ENCODE measurements at regions not wholly inside any gene's neighbourhood (a gene's known extent, or its start where the extent isn't known, plus 50 kb on each side); places are given as distances from the start of the nearest gene placed in this dataset.

DNA sequence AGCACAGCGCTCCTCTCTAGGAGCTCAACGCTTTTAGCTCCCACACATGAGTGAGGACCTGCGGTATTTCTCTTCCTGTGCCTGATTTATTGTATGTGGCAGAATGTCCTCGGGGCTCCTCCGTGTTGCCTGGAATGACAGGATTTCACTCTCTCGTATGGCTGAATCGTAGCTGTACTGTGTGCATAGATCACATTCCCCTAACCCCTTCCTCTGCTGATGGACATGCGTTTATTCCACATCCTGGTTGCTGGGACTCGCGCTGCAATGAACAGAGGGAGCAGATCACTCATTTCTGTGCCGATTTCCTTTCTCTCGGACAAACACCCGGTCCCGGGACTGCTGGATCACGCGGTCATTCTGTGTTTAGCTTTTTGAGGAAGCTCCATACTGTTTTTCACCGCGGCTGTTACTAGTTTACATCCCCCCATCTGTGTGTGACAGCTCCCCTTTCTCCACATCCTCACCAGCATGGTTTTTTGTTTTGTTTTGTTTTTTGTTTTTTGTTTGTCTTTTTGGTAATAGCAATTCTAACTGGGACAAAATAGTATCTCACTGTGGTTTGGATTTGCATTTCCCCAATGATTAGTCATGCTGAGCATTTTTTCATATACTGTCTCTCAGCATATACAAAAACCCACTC, 76.3 kb downstream of the FOXL3 start:
- FAIRE-seq (no peak), DNase-seq (no peak)
- Histone ChIP-seq H3K27me3 (ENCODE audit: control insufficient read depth in 3 of 3, insufficient read depth in 3 of 3, low read length in 3 of 3) (no peaks in the 10 kb centered on the region), H3K9me3 (ENCODE audit: control insufficient read depth in 2 of 2, insufficient read depth in 1 of 2, low read depth in 1 of 2, low read length in 1 of 2) (peaks cover 0 to 5% of the 10 kb centered on the region in 2 donors), H3K27ac (ENCODE audit: low read depth in 1 of 3, low read length in 2 of 3) (no peak overlapping the region), H3K36me3 (ENCODE audit: control insufficient read depth in 3 of 3, insufficient read depth in 2 of 3, low read depth in 1 of 3, low read length in 3 of 3) (peaks cover 0 to 7% (median 0%) of the 10 kb centered on the region in 3 donors), H3K4me3 (ENCODE audit: low read depth in 1 of 3, low read length in 3 of 3) (no peak overlapping the region), H3K4me1 (ENCODE audit: control insufficient read depth in 3 of 3, insufficient read depth in 2 of 3, low read depth in 1 of 3, low read length in 2 of 3) (peaks cover 0 to 38% (median under 1%) of the 10 kb centered on the region in 3 donors)
- 35 to 79% (median 56%) methylated on average over 18 of the region's 18 CpGs for WGBS, 3 donors

GRCh38 chr7:367351-367901, 77.5 kb downstream of the FOXL3 start:
- FAIRE-seq (no peak), DNase-seq (no peak)
- 89 to 96% (median 92%) methylated on average over 9 of the region's 9 CpGs for WGBS, 3 donors

GRCh38 chr7:368651-369475, 78.9 kb downstream of the FOXL3 start:
- Histone ChIP-seq H3K27ac (ENCODE audit: low read depth in 1 of 3, low read length in 2 of 3) (peak overlapping the region in 1 of 3 donors; percentile 92), H3K4me3 (ENCODE audit: low read depth in 1 of 3, low read length in 3 of 3) (peak overlapping the region in 1 of 3 donors; percentile 8), H3K27me3 (ENCODE audit: control insufficient read depth in 3 of 3, insufficient read depth in 3 of 3, low read length in 3 of 3) (no peaks in the 10 kb centered on the region), H3K36me3 (ENCODE audit: control insufficient read depth in 3 of 3, insufficient read depth in 2 of 3, low read depth in 1 of 3, low read length in 3 of 3) (peaks cover 0 to 7% (median 0%) of the 10 kb centered on the region in 3 donors), H3K9me3 (ENCODE audit: control insufficient read depth in 2 of 2, insufficient read depth in 1 of 2, low read depth in 1 of 2, low read length in 1 of 2) (no peaks in the 10 kb centered on the region), H3K4me1 (ENCODE audit: control insufficient read depth in 3 of 3, insufficient read depth in 2 of 3, low read depth in 1 of 3, low read length in 2 of 3) (peaks cover 0 to 54% (median 12%) of the 10 kb centered on the region in 3 donors)
- peak in 1 of 2 donors; percentile 79 for DNase-seq
- WGBS, 3 donors, result 28 to 66% (median 41%) methylated on average over 47 to 51 of the region's 51 CpGs
- no peak for FAIRE-seq

More at GRCh38 chr7:367351-367901, 77.5 kb downstream of the FOXL3 start:
- Histone ChIP-seq H3K36me3 (ENCODE audit: control insufficient read depth in 3 of 3, insufficient read depth in 2 of 3, low read depth in 1 of 3, low read length in 3 of 3) (peaks cover 0 to 7% (median 0%) of the 10 kb centered on the region in 3 donors), H3K4me1 (ENCODE audit: control insufficient read depth in 3 of 3, insufficient read depth in 2 of 3, low read depth in 1 of 3, low read length in 2 of 3) (peaks cover 0 to 43% (median 7%) of the 10 kb centered on the region in 3 donors), H3K9me3 (ENCODE audit: control insufficient read depth in 2 of 2, insufficient read depth in 1 of 2, low read depth in 1 of 2, low read length in 1 of 2) (peaks cover 0 to 5% of the 10 kb centered on the region in 2 donors), H3K27me3 (ENCODE audit: control insufficient read depth in 3 of 3, insufficient read depth in 3 of 3, low read length in 3 of 3) (no peaks in the 10 kb centered on the region), H3K27ac (ENCODE audit: low read depth in 1 of 3, low read length in 2 of 3) (no peak overlapping the region), H3K4me3 (ENCODE audit: low read depth in 1 of 3, low read length in 3 of 3) (no peak overlapping the region)

DNA sequence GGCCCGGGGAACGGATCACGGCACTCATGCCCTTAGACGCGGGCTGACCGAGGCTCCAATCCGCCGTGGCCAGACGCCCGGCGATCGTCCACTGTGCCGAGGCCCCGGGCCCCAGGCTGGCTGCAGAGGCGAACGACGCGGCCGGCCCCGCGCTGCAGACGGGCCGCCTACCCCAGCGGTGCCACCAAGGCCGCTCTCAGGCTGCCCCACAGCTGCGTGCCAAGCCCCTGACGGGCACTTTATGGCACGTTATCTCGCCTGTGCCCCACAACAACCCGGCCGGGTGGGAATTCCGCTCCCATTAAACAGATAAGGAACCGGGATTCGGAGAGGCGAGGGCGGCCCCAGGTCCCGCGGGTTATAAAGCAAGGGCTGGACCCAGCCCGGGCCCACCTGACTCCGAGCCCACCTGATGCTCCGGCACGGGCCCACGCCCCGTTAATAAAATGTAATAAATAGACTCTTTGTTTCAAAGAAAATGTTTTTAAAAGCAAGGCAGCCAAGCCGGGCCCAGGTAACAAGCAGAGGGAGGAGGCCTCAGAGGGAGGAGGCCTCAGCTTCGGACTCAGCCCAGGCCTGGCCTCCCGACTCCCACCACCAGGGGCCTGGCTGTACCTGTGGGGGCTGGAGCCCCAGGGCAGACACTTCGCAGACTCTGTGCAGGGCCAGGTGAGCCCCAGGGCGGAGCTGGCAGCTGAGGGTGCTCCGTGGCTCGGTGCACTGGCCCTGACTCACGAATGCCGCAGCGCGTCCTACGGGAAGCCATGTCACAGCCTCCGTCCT, 79.7 kb downstream of the FOXL3 start:
- peak overlapping the region in 2 of 3 donors; percentile 38 to 92 for H3K27ac ChIP-seq (ENCODE audit: low read depth in 1 of 3, low read length in 2 of 3)
- FAIRE-seq, result no peak
- H3K27me3 ChIP-seq (ENCODE audit: control insufficient read depth in 3 of 3, insufficient read depth in 3 of 3, low read length in 3 of 3), result no peaks in the 10 kb centered on the region
- H3K4me1 ChIP-seq (ENCODE audit: control insufficient read depth in 3 of 3, insufficient read depth in 2 of 3, low read depth in 1 of 3, low read length in 2 of 3), result peaks cover 0 to 62% (median 12%) of the 10 kb centered on the region in 3 donors
- peak overlapping the region in 1 of 3 donors; percentile 21 for H3K4me3 ChIP-seq (ENCODE audit: low read depth in 1 of 3, low read length in 3 of 3)
- peak; percentile 61 to 93 for DNase-seq
- peaks cover 0 to 6% (median 0%) of the 10 kb centered on the region in 3 donors for H3K36me3 ChIP-seq (ENCODE audit: control insufficient read depth in 3 of 3, insufficient read depth in 2 of 3, low read depth in 1 of 3, low read length in 3 of 3)
- no peaks in the 10 kb centered on the region for H3K9me3 ChIP-seq (ENCODE audit: control insufficient read depth in 2 of 2, insufficient read depth in 1 of 2, low read depth in 1 of 2, low read length in 1 of 2)
- WGBS, 3 donors, result 17 to 70% (median 40%) methylated on average over 56 to 57 of the region's 57 CpGs

- Histone ChIP-seq H3K27ac (ENCODE audit: low read depth in 1 of 3, low read length in 2 of 3) (peak overlapping the region in 2 of 3 donors; percentile 38 to 92), H3K27me3 (ENCODE audit: control insufficient read depth in 3 of 3, insufficient read depth in 3 of 3, low read length in 3 of 3) (no peaks in the 10 kb centered on the region), H3K9me3 (ENCODE audit: control insufficient read depth in 2 of 2, insufficient read depth in 1 of 2, low read depth in 1 of 2, low read length in 1 of 2) (no peaks in the 10 kb centered on the region), H3K36me3 (ENCODE audit: control insufficient read depth in 3 of 3, insufficient read depth in 2 of 3, low read depth in 1 of 3, low read length in 3 of 3) (peaks cover 0 to 5% (median 0%) of the 10 kb centered on the region in 3 donors), H3K4me1 (ENCODE audit: control insufficient read depth in 3 of 3, insufficient read depth in 2 of 3, low read depth in 1 of 3, low read length in 2 of 3) (peaks cover 0 to 64% (median 12%) of the 10 kb centered on the region in 3 donors), H3K4me3 (ENCODE audit: low read depth in 1 of 3, low read length in 3 of 3) (peak overlapping the region in 1 of 3 donors; percentile 21)
- no peak for FAIRE-seq
- peak; percentile 74 to 91 for DNase-seq
- 16 to 69% (median 41%) methylated on average over 13 of the region's 13 CpGs for WGBS, 3 donors
These were observed 80.3 kb downstream of the FOXL3 start for GRCh38 chr7:370259-370625.

DNA sequence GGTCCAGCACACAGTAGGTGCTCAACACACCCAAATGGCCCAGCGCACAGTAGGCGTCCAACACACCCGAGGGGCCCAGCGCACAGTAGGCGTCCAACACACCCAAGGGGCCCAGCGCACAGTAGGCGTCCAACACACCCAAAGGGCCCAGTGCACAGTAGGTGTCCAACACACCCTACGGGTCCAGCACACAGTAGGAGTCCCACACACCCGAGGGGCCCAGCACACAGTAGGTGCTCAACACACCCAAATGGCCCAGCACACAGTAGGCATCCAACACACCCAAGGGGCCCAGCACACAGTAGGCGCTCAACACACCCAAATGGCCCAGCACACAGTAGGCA, 80.8 kb downstream of the FOXL3 start:
- H3K27ac ChIP-seq (ENCODE audit: low read depth in 1 of 3, low read length in 2 of 3), result peak overlapping the region in 1 of 3 donors; percentile 92
- H3K36me3 ChIP-seq (ENCODE audit: control insufficient read depth in 3 of 3, insufficient read depth in 2 of 3, low read depth in 1 of 3, low read length in 3 of 3), result peaks cover 0 to 5% (median 0%) of the 10 kb centered on the region in 3 donors
- no peaks in the 10 kb centered on the region for H3K9me3 ChIP-seq (ENCODE audit: control insufficient read depth in 2 of 2, insufficient read depth in 1 of 2, low read depth in 1 of 2, low read length in 1 of 2)
- WGBS, 3 donors, result 44 to 77% (median 58%) methylated on average over 9 to 10 of the region's 10 CpGs
- peaks cover 0 to 64% (median 12%) of the 10 kb centered on the region in 3 donors for H3K4me1 ChIP-seq (ENCODE audit: control insufficient read depth in 3 of 3, insufficient read depth in 2 of 3, low read depth in 1 of 3, low read length in 2 of 3)
- no peaks in the 10 kb centered on the region for H3K27me3 ChIP-seq (ENCODE audit: control insufficient read depth in 3 of 3, insufficient read depth in 3 of 3, low read length in 3 of 3)
- FAIRE-seq (no peak), DNase-seq (no peak)
- no peak overlapping the region for H3K4me3 ChIP-seq (ENCODE audit: low read depth in 1 of 3, low read length in 3 of 3)

DNA sequence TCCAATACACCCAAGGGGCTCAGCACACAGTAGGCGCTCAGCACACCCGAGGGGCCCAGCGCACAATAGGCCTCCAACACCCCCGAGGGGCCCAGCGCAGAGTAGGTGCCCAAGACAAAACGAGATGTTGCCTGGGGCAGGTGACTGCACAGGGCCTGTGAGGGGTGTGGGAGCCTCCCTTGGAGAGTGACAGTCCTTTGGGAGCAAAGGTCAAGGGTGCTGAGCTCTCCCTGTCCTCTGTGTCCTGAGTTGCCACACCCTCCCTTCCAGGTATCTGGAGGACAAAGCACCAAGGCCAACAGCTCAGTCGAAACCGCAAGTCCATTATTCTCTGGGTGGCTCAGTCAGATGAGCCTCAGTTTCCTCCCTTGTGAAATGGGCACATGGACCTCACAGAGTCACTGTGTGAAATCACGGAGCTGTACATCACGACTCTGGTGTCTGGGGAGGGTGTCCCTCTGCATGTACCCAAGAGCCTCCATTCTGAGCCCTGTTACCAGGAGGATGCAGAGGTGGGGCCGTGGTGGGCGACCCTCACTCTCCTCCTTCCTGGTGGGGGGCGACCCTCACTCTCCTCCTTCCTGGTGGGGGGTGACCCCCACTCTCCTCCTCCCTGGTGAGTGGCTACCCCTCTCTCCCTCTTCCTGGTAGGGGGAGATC, 81.3 kb downstream of the FOXL3 start:
- no peaks in the 10 kb centered on the region for H3K9me3 ChIP-seq (ENCODE audit: control insufficient read depth in 2 of 2, insufficient read depth in 1 of 2, low read depth in 1 of 2, low read length in 1 of 2)
- H3K27me3 ChIP-seq (ENCODE audit: control insufficient read depth in 3 of 3, insufficient read depth in 3 of 3, low read length in 3 of 3), result no peaks in the 10 kb centered on the region
- DNase-seq, result peak; percentile 90 to 92
- H3K27ac ChIP-seq (ENCODE audit: low read depth in 1 of 3, low read length in 2 of 3), result peak overlapping the region in 1 of 3 donors; percentile 92
- FAIRE-seq, result no peak
- H3K36me3 ChIP-seq (ENCODE audit: control insufficient read depth in 3 of 3, insufficient read depth in 2 of 3, low read depth in 1 of 3, low read length in 3 of 3), result peaks cover 0 to 1% (median 0%) of the 10 kb centered on the region in 3 donors
- 55 to 82% (median 64%) methylated on average over 13 of the region's 13 CpGs for WGBS, 3 donors
- H3K4me3 ChIP-seq (ENCODE audit: low read depth in 1 of 3, low read length in 3 of 3), result no peak overlapping the region
- H3K4me1 ChIP-seq (ENCODE audit: control insufficient read depth in 3 of 3, insufficient read depth in 2 of 3, low read depth in 1 of 3, low read length in 2 of 3), result peaks cover 0 to 69% (median 12%) of the 10 kb centered on the region in 3 donors

Measured in small intestine (tissue), 7 donors.